Ascending aorta (tissue), 2 donors: ENCODE measurements at regions not wholly inside any gene's neighbourhood (a gene's known extent, or its start where the extent isn't known, plus 50 kb on each side); places are given as distances from the start of the nearest gene placed in this dataset.

Experiments used
- DNase-seq, 2 donors: peaks; one replicate each; pipeline ENCODE4 v3.0.0-alpha.2; 2019; ENCODE audit warnings: low spot score in 2 of 2
- H3K27ac ChIP-seq, 2 donors: fragments of 200-600 bp; sonication (generic); one replicate each; pipeline ENCODE4 v1.5.1; 2016 to 2017; ENCODE audit warnings: mild to moderate bottlenecking in 1 of 2
- H3K27me3 ChIP-seq: fragments of 200-600 bp; sonication (generic); one replicate; pipeline ENCODE4 v1.5.1; 2017
- H3K36me3 ChIP-seq, 2 donors: fragments of 200-600 bp; sonication (generic); one replicate each; pipeline ENCODE4 v1.5.1; 2016
- H3K4me1 ChIP-seq, 2 donors: fragments of 200-600 bp; sonication (generic); one replicate each; pipeline ENCODE4 v1.5.1; 2016 to 2017; ENCODE audit warnings: mild to moderate bottlenecking in 1 of 2
- H3K4me3 ChIP-seq, 2 donors: fragments of 200-600 bp; sonication (generic); one replicate each; pipeline ENCODE4 v1.5.1; 2016 to 2017; ENCODE audit warnings: mild to moderate bottlenecking in 1 of 2
- H3K9me3 ChIP-seq, 2 donors: fragments of 200-600 bp; sonication (generic); one replicate each; pipeline ENCODE4 v1.5.1; 2016
- intact Hi-C: fragments of 100-400 bp; cut with DNase I; formaldehyde crosslinking; loops from one replicate; pipeline ENCODE4 v1.15.1; 2023
- TF ChIP-seq, protein P1 (sequence below), 3 experiments: fragments of 200-600 bp in 2 of 3; fragments of 450-650 bp in 1 of 3; sonication (generic) in 2 of 3; IDR thresholded peaks; one replicate each; pipeline ENCODE4 v1.5.1; 2016 to 2019; ENCODE audit warnings: antibody characterized with exemption in 3 of 3, mild to moderate bottlenecking in 1 of 3, moderate library complexity in 1 of 3

DNA sequence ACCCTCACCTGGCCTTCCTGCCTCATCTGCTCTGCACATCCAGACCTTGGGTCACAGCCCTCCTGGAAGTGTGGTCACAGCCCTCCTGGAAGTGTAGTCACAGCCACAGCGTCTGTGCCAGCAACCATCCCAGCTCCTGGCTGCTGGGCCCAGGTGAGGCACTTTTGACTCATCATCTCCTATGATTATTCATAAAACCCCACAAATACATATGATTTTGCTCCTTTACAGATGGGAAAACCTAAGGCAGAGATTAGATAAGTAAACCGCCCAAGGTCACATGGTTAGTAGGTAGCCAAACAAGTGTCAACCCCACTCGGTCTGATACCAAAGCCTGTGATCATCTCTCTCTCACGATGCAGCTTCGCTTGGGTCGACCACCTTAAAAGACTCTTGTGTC, 94.3 kb downstream of the PRLHR start:
- no peaks in the 10 kb centered on the region for H3K27me3 ChIP-seq
- no peaks in the 10 kb centered on the region for H3K36me3 ChIP-seq
- H3K9me3 ChIP-seq: no peaks in the 10 kb centered on the region
- TF ChIP-seq, protein P1, sequence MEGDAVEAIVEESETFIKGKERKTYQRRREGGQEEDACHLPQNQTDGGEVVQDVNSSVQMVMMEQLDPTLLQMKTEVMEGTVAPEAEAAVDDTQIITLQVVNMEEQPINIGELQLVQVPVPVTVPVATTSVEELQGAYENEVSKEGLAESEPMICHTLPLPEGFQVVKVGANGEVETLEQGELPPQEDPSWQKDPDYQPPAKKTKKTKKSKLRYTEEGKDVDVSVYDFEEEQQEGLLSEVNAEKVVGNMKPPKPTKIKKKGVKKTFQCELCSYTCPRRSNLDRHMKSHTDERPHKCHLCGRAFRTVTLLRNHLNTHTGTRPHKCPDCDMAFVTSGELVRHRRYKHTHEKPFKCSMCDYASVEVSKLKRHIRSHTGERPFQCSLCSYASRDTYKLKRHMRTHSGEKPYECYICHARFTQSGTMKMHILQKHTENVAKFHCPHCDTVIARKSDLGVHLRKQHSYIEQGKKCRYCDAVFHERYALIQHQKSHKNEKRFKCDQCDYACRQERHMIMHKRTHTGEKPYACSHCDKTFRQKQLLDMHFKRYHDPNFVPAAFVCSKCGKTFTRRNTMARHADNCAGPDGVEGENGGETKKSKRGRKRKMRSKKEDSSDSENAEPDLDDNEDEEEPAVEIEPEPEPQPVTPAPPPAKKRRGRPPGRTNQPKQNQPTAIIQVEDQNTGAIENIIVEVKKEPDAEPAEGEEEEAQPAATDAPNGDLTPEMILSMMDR (IDR thresholded peaks at IDR 0.05): no peak
- no peak overlapping the region for H3K4me3 ChIP-seq
- no peak for DNase-seq
- intact Hi-C loops: no loop called here
- H3K27ac ChIP-seq: no peak overlapping the region
- H3K4me1 ChIP-seq: no peaks in the 10 kb centered on the region

DNA sequence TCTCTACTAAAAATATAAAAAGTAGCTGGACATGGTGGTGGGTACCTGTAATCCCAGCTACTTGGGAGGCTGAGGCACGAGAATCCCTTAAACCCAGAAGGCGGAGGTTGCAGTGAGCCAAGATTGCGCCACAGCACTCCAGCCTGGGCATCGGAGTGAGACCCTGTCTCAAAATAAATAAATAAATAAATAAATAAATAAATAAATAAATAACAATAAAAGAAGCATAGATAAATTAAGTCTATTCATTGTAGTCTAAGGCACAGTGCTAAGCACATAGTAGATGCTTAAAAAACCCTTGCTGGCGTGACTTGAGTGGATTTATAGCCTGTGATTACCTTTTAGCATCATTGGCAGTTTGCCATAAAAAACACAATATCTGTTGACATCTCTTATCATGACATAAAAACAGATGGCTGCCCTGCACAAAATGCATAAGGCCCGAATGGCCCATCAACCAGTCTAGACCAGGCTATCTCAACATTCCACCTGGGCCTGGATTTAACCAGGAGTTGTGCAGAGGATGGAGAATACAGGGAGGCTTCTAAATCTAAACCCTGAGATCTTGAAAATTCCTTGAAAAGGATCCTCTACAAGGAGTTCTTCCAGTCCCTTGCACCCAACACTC, 94.9 kb downstream of the PRLHR start:
- DNase-seq: no peak

DNA sequence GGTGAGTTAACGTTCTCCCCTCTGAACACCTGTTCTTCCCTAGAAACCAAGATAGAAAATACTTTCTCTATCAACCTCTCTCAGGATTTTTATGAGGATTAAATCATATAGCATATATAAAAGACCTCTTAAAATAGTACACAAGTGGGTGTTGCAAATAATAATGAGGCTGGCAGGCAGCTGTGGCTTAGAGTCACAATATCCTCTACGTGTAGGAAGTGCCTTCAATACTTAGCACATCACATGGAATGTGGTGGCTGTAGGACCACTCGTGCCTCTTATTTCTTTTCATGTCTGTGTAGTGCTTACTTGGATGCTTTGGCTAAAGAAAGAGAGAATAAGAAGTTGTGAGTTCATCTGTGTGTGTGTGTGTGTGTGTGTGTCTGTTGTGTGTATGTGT, 96.3 kb downstream of the PRLHR start:
- H3K27me3 ChIP-seq: no peaks in the 10 kb centered on the region
- H3K27ac ChIP-seq: no peak overlapping the region
- no peaks in the 10 kb centered on the region for H3K4me1 ChIP-seq
- DNase-seq: no peak
- intact Hi-C loops: no loop called here
- TF ChIP-seq, protein P1 (IDR thresholded peaks at IDR 0.05): no peak
- no peaks in the 10 kb centered on the region for H3K9me3 ChIP-seq
- H3K36me3 ChIP-seq: no peaks in the 10 kb centered on the region
- H3K4me3 ChIP-seq: no peak overlapping the region

More for the DNA sequence above, 94.9 kb downstream of the PRLHR start:
- no peak overlapping the region for H3K4me3 ChIP-seq
- H3K27ac ChIP-seq: no peak overlapping the region
- H3K4me1 ChIP-seq: no peaks in the 10 kb centered on the region
- H3K27me3 ChIP-seq: no peaks in the 10 kb centered on the region
- intact Hi-C loops: no loop called here
- no peaks in the 10 kb centered on the region for H3K36me3 ChIP-seq
- TF ChIP-seq, protein P1 (IDR thresholded peaks at IDR 0.05): no peak
- no peaks in the 10 kb centered on the region for H3K9me3 ChIP-seq

DNA sequence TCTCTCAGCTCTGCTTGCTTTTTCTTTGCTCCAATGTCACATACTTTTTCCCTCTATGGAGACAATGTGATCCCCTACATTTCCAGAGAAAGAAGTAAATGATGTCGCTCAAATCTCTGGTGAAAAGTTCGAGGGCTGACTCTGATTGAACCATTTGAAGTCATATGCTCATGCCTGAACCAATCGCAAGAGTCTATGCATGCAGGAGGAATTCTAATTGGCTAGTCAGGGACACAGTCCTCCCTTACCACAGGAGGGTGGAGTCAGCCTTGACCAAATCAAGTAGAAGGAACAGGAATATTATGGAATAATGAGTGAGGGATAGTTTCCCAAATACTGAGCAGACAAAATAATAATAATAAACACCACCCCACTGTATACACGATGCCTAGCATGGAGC, 96.8 kb downstream of the PRLHR start:
- Histone ChIP-seq H3K9me3 (no peaks in the 10 kb centered on the region), H3K27ac (no peak overlapping the region), H3K4me3 (no peak overlapping the region), H3K4me1 (no peaks in the 10 kb centered on the region), H3K27me3 (no peaks in the 10 kb centered on the region), H3K36me3 (no peaks in the 10 kb centered on the region)
- no peak for DNase-seq
- TF ChIP-seq, protein P1 (IDR thresholded peaks at IDR 0.05): no peak
- intact Hi-C loops: no loop called here

DNA sequence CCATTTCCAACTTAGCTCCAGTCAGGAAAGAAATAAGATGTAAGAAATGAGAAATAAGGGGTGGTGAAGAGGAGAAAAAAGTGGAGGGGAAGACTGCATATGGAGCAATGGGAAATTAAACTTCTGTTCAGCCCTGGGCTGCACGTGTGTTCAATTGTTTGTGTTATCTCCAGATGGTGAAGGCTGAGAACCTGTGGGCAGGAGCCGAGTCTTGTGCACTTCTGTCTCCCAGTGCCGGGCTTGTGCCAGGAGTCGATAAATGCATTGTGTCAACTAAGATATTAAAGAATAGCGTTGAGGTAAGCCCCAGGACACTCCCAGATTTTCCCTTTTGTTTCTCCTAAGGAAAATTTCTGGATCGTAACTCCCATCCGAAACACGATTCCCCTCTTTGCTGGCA, 98.2 kb downstream of the PRLHR start:
- DNase-seq: no peak
- H3K4me1 ChIP-seq: no peaks in the 10 kb centered on the region
- no peaks in the 10 kb centered on the region for H3K36me3 ChIP-seq
- H3K27me3 ChIP-seq: no peaks in the 10 kb centered on the region
- intact Hi-C loops: no loop called here
- no peak overlapping the region for H3K4me3 ChIP-seq
- no peaks in the 10 kb centered on the region for H3K9me3 ChIP-seq
- TF ChIP-seq, protein P1 (IDR thresholded peaks at IDR 0.05): no peak
- no peak overlapping the region for H3K27ac ChIP-seq

DNA sequence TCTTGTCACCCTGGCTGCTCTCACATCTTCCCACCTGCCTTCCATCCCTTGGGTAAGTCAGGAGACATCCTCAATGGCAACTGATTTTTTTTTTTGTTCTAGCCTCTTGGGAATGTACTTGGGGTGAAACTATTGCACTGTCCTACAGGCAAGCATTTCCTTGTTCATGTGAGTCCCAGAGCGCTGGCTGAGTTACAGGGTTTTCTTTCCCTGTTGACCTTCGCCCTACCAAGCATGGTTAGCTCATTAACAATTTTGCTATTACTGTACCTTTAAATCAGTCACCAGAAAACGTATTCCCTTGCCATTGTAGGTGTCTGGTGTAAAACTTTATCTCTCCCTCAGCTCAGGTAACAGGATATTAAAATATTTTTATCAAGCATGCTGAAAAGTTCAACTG, 98.9 kb downstream of the PRLHR start:
- Histone ChIP-seq H3K9me3 (no peaks in the 10 kb centered on the region), H3K4me3 (no peak overlapping the region), H3K36me3 (no peaks in the 10 kb centered on the region), H3K27me3 (no peaks in the 10 kb centered on the region), H3K4me1 (no peaks in the 10 kb centered on the region), H3K27ac (no peak overlapping the region)
- intact Hi-C loops: no loop called here
- TF ChIP-seq, protein P1 (IDR thresholded peaks at IDR 0.05): no peak
- no peak for DNase-seq
